ENCODE measurements at regions not wholly inside any gene's neighbourhood (a gene's known extent, or its start where the extent isn't known, plus 50 kb on each side); places are given as distances from the start of the nearest gene placed in this dataset.

DNA sequence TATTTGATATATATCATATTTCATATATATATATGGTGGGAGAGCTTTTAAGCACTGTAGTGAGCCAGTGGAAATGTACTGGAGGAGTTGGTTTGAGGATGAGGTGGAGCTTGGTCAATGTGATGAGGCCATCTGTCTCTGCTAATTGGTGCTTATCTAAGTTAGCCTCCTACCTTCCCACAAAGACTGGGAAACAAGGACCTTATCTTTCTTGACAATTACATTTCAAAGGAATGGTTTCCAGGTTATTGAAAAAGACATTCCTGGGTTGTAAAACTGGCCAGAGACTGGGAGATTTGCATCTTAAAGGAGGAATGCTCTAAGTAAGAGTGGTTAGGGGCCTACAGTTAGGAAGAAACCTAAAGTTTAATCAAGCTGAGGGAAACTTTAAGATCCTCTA lies 212.8 kb upstream of the SYT1 start:
- H3K4me3 Mint-ChIP-seq, result no peak overlapping the region
- H3K27ac Mint-ChIP-seq, result no peak overlapping the region
- peaks cover 11% of the 10 kb centered on the region for H3K9me3 Mint-ChIP-seq (ENCODE audit: insufficient read depth)
- H3K4me1 Mint-ChIP-seq (ENCODE audit: low read depth), result no peaks in the 10 kb centered on the region
- no peak for DNase-seq
- ChIA-PET POLR2A (no interaction called here), CTCF (no interaction called here)
- ATAC-seq, result no peak
- no peaks in the 10 kb centered on the region for H3K27me3 Mint-ChIP-seq (ENCODE audit: low read depth)
- no peaks in the 10 kb centered on the region for H3K36me3 Mint-ChIP-seq (ENCODE audit: low read depth)

DNA sequence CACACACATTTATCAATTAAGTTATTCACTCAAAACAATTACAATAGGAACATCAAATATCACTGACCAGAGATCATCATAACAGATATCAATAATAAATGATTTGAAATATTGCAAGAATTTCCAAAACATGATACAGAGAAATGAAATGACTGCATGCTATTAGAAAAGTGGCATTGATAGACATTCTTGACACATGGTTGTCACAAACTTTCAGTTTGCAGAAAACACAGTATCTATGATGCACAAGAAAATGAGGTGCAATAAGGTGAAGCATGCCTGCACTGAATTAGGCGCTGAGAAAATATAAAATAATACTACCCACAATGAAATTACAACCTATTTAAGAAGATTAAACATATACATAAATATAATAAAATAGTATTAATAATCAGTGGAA lies 198.0 kb upstream of the SYT1 start:
- no peaks in the 10 kb centered on the region for H3K27me3 Mint-ChIP-seq (ENCODE audit: low read depth)
- ChIA-PET CTCF (no interaction called here), POLR2A (no interaction called here)
- no peak for ATAC-seq
- no peaks in the 10 kb centered on the region for H3K36me3 Mint-ChIP-seq (ENCODE audit: low read depth)
- no peak overlapping the region for H3K27ac Mint-ChIP-seq
- H3K4me1 Mint-ChIP-seq (ENCODE audit: low read depth), result no peaks in the 10 kb centered on the region
- no peak overlapping the region for H3K4me3 Mint-ChIP-seq
- DNase-seq, result no peak
- H3K9me3 Mint-ChIP-seq (ENCODE audit: insufficient read depth), result no peaks in the 10 kb centered on the region

DNA sequence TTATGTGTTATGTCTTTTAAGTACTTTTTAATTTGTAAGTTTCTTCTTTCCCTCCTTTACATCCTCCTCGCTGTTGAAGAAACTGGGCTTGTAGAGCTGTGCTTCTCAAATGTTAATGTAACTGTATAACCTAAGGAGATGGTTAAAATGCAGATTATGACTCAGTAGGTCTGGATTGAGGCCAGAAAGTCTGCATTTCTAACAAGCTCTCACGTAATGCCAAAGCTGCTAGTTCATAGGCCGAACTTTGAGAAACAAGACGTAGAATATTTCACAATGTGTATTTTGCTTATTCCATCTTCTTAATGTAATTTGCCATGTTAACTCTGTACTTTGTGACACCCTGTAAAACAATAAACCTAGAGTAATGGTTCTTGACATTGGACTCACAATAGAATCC lies 193.3 kb upstream of the SYT1 start:
- POLR2A ChIA-PET, result no interaction called here
- Mint-ChIP-seq H3K27ac (no peak overlapping the region), H3K36me3 (ENCODE audit: low read depth) (no peaks in the 10 kb centered on the region)

DNA sequence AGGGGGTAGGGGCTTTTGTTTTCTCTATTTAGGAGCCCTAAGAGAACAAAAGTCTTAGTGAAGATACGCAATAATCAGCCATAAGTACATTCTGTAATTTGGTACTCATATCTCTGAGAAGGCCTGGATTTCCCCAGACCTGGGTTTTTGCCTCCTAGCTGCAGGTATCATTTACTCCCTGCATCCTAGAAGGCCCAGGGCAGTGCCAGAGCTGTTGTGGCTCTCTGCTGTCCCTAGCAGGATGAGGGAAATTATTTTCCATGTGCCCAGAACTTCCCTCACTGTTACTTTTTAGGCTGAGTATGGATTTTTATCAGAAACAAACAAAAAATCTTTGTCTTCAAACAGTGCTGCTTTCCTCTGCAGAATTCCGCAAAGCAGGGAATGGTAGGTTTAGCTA lies 192.5 kb upstream of the SYT1 start:
- ATAC-seq, result no peak
- H3K4me1 Mint-ChIP-seq (ENCODE audit: low read depth), result no peaks in the 10 kb centered on the region
- H3K27ac Mint-ChIP-seq, result no peak overlapping the region
- ChIA-PET POLR2A (no interaction called here), CTCF (no interaction called here)
- no peak overlapping the region for H3K4me3 Mint-ChIP-seq
- no peaks in the 10 kb centered on the region for H3K36me3 Mint-ChIP-seq (ENCODE audit: low read depth)
- H3K9me3 Mint-ChIP-seq (ENCODE audit: insufficient read depth), result no peaks in the 10 kb centered on the region
- H3K27me3 Mint-ChIP-seq (ENCODE audit: low read depth), result no peaks in the 10 kb centered on the region
- DNase-seq, result no peak

More for the DNA sequence above, 193.3 kb upstream of the SYT1 start:
- Mint-ChIP-seq H3K4me3 (no peak overlapping the region), H3K27me3 (ENCODE audit: low read depth) (no peaks in the 10 kb centered on the region), H3K4me1 (ENCODE audit: low read depth) (no peaks in the 10 kb centered on the region), H3K9me3 (ENCODE audit: insufficient read depth) (no peaks in the 10 kb centered on the region)
- DNase-seq, result no peak
- no peak for ATAC-seq
- CTCF ChIA-PET, result no interaction called here

DNA sequence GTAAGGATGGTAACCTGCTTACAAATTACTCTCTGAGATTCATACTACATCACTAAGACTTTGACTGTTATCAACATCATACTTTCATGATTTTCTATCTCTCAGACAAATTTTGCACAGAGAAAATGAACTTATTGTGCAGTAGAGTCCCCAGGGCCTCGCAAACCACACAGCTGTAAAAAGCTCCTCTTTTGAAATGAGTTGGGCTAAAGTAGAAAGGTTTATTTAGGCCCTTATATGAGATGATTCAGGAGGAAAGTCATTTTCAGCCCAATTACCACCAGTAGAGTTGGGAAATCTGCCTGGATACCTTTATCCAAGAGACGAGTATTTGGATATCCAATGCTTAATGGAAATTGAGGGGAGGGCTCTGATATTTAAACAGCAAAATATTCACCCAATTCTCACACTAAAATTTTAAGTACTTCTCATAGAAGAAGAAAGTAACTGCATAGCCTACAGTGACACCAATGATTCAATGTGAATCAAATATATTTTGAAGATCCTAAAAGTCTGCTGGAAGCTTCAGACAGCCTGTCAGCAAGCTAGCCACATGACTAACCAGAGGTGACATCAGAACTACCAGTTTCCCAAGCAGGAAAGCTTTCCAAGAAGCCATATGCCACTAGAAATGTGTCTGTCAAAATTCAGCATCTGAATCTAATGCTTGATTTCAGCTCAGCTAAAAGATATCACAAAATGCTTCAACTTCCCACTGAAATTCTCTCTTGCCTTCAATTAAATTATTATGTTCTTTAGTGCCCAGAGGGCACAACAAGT lies 190.1 kb upstream of the SYT1 start:
- DNase-seq (no peak), ATAC-seq (no peak)
- ChIA-PET CTCF (no interaction called here), POLR2A (interaction anchor here (0.7 kb wide), 1 partner anchor 1287 kb away, joined by 3 read pairs; no protein-coding TSS in a partner anchor)
- Mint-ChIP-seq H3K27ac (no peak overlapping the region), H3K4me3 (no peak overlapping the region), H3K9me3 (ENCODE audit: insufficient read depth) (no peaks in the 10 kb centered on the region), H3K36me3 (ENCODE audit: low read depth) (no peaks in the 10 kb centered on the region), H3K4me1 (ENCODE audit: low read depth) (no peaks in the 10 kb centered on the region), H3K27me3 (ENCODE audit: low read depth) (no peaks in the 10 kb centered on the region)

DNA sequence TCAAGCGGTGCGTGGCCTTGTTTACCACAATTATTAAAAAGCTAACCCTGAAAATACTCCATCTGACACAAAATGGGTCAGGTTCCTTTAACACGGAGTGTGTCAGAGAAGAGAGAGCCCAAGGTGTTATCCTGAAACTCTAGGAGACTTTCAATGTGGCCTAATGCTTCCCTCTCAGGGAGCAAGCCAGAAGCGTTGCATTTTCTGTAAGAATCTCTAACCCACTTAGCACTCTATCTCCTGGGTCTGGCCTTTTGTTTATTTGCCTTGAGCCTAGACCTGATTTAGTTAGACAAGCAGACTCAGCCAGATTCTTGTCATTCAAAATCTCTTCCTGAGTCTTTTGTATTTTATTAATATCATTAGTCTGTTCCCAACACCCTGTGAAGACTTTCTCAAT lies 184.0 kb upstream of the SYT1 start:
- H3K36me3 Mint-ChIP-seq (ENCODE audit: low read depth), result no peaks in the 10 kb centered on the region
- no peaks in the 10 kb centered on the region for H3K9me3 Mint-ChIP-seq (ENCODE audit: insufficient read depth)
- no peak for DNase-seq
- H3K27me3 Mint-ChIP-seq (ENCODE audit: low read depth), result no peaks in the 10 kb centered on the region
- H3K4me3 Mint-ChIP-seq, result no peak overlapping the region
- POLR2A ChIA-PET, result no interaction called here
- CTCF ChIA-PET, result no interaction called here
- H3K27ac Mint-ChIP-seq, result no peak overlapping the region
- no peak for ATAC-seq
- H3K4me1 Mint-ChIP-seq (ENCODE audit: low read depth), result no peaks in the 10 kb centered on the region

DNA sequence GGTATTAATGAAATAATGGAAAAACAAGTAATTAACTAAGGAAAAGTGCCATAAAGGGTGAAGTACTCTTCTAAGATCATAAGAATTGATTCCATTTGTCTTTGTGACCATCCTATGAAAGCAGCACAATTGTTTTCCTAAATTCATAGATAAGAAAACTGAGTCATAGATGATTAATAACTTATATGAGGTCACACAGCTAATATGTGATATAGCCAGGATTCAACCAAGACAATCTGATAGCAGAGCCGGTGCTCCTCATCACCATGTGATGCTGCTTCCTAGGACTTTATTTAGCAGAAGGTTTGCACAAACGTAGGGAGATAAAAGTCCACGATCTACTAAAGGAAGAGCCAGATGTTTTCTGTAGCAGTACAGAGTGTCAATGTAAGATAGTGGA lies 181.5 kb upstream of the SYT1 start:
- POLR2A ChIA-PET, result no interaction called here

DNA sequence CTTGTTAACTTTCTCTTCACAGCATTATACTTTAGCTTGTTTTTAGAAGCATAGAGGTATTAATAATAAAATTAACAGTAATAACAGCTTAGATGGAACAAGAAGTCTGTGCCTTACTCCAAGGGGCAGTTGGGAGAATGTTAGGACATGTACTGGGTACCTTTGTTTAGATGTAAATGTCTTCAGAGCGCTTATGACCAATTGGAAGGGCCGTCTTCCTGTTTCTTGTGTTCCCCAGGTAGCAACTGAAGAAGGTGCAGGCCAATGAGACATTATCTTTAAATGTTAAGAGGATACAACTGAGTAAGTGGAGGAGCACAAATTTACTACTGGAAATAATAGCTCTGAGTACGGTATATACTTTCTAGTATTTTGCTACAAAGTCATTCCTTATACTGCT lies 180.9 kb upstream of the SYT1 start:
- Mint-ChIP-seq H3K36me3 (ENCODE audit: low read depth) (no peaks in the 10 kb centered on the region), H3K9me3 (ENCODE audit: insufficient read depth) (no peaks in the 10 kb centered on the region), H3K27me3 (ENCODE audit: low read depth) (no peaks in the 10 kb centered on the region), H3K4me1 (ENCODE audit: low read depth) (no peaks in the 10 kb centered on the region), H3K27ac (no peak overlapping the region), H3K4me3 (no peak overlapping the region)
- POLR2A ChIA-PET, result no interaction called here
- DNase-seq, result no peak
- ATAC-seq, result no peak
- CTCF ChIA-PET, result no interaction called here

More for the DNA sequence above, 181.5 kb upstream of the SYT1 start:
- Mint-ChIP-seq H3K27me3 (ENCODE audit: low read depth) (no peaks in the 10 kb centered on the region), H3K9me3 (ENCODE audit: insufficient read depth) (no peaks in the 10 kb centered on the region), H3K4me1 (ENCODE audit: low read depth) (no peaks in the 10 kb centered on the region), H3K4me3 (no peak overlapping the region), H3K27ac (no peak overlapping the region), H3K36me3 (ENCODE audit: low read depth) (no peaks in the 10 kb centered on the region)
- CTCF ChIA-PET, result no interaction called here
- ATAC-seq (no peak), DNase-seq (no peak)

DNA sequence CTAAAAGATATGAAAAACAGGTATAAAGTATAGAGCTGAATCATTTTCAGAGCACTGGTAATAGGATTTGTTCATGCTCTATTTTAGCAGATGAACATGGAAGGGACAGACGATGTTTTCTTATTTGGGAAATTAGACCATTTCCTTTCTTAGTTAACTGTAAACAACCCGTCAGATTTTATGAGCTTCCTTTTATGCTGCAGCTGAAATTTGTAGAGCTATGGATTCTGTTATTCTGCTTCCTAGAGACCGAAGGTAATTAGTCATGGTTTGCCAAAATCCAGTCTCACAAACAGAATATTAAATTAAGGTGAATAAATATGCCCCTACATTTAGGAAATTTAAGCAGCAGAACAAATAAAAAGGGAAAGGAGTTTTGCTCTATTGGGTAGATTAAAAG lies 180.2 kb upstream of the SYT1 start:
- Mint-ChIP-seq H3K4me1 (ENCODE audit: low read depth) (no peaks in the 10 kb centered on the region), H3K4me3 (no peak overlapping the region), H3K9me3 (ENCODE audit: insufficient read depth) (no peaks in the 10 kb centered on the region), H3K27ac (no peak overlapping the region), H3K27me3 (ENCODE audit: low read depth) (no peaks in the 10 kb centered on the region), H3K36me3 (ENCODE audit: low read depth) (no peaks in the 10 kb centered on the region)
- CTCF ChIA-PET, result no interaction called here
- POLR2A ChIA-PET, result no interaction called here
- DNase-seq (no peak), ATAC-seq (no peak)

DNA sequence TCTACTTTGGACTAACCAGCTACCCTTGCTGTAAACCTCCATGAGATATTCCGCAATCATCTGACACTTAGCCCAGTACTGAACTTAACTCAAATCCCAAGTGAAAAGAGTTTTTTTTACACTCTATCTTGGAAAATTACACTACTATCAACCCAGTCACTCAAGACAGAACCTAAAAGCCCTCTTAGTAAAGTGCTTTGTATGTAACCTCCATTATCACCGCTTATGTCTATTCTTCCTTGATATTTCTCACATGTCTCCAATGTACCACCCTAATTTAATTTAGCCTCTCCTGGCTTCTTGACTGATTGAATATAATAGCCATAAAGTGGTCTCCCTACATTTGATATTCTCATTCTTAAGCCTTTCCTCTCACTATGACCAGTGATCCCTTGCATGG lies 168.8 kb upstream of the SYT1 start:
- Mint-ChIP-seq H3K4me3 (no peak overlapping the region), H3K4me1 (ENCODE audit: low read depth) (no peaks in the 10 kb centered on the region), H3K9me3 (ENCODE audit: insufficient read depth) (no peaks in the 10 kb centered on the region), H3K36me3 (ENCODE audit: low read depth) (no peaks in the 10 kb centered on the region), H3K27me3 (ENCODE audit: low read depth) (no peaks in the 10 kb centered on the region), H3K27ac (no peak overlapping the region)
- POLR2A ChIA-PET, result no interaction called here
- ATAC-seq, result no peak
- CTCF ChIA-PET, result no interaction called here
- DNase-seq, result no peak

DNA sequence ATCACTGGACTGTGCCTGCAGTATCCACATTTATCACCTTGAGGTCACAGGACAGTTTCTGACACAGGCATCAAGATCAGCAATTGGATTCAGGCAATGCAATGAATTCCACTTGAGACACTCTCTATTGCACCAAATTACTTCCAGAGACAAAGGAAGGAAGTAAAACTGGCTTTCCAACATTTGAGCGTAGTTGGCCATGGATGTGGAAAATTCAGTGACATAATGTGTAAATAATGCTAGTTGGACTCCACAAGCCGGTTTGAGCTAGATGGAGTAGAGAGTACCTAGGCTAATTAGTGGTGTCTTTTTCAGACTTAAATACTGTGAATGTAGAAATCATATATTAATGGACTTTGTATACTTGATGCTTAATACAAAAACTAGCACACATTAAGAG lies 168.3 kb upstream of the SYT1 start:
- ATAC-seq (no peak), DNase-seq (no peak)
- H3K27me3 Mint-ChIP-seq (ENCODE audit: low read depth), result no peaks in the 10 kb centered on the region
- H3K27ac Mint-ChIP-seq, result no peak overlapping the region
- ChIA-PET CTCF (no interaction called here), POLR2A (no interaction called here)
- no peaks in the 10 kb centered on the region for H3K9me3 Mint-ChIP-seq (ENCODE audit: insufficient read depth)
- no peaks in the 10 kb centered on the region for H3K36me3 Mint-ChIP-seq (ENCODE audit: low read depth)
- H3K4me3 Mint-ChIP-seq, result no peak overlapping the region
- no peaks in the 10 kb centered on the region for H3K4me1 Mint-ChIP-seq (ENCODE audit: low read depth)

DNA sequence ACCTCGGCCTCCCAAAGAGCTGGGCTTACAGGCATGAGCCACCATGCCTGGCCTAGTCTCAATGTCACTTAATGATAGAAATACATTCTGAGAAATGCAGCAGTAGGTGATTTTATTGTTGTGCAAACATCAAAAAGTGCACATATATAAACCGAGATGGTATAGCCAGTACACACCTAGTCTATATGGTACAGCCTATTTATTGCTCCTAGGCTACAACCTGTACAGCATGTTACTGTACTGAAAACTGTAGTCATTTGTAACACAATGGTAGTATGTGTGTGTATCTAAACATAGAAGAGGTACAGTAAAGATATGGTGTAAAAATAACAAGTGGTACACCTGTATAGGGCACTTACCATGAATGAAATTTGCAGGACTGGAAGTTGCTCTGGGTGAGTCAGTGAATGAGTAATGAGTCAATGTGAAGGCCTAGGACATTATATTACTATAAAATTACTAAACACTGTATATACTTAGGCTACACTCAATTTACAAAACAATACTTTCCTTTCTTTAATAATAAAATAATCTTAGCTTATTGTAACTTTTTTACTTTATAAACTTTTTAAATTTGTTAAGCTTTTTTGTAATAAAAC lies 166.7 kb upstream of the SYT1 start:
- Mint-ChIP-seq H3K27ac (no peak overlapping the region), H3K27me3 (ENCODE audit: low read depth) (no peaks in the 10 kb centered on the region), H3K4me1 (ENCODE audit: low read depth) (no peaks in the 10 kb centered on the region), H3K4me3 (no peak overlapping the region), H3K36me3 (ENCODE audit: low read depth) (no peaks in the 10 kb centered on the region), H3K9me3 (ENCODE audit: insufficient read depth) (no peaks in the 10 kb centered on the region)
- ATAC-seq (no peak), DNase-seq (no peak)
- ChIA-PET CTCF (no interaction called here), POLR2A (no interaction called here)

DNA sequence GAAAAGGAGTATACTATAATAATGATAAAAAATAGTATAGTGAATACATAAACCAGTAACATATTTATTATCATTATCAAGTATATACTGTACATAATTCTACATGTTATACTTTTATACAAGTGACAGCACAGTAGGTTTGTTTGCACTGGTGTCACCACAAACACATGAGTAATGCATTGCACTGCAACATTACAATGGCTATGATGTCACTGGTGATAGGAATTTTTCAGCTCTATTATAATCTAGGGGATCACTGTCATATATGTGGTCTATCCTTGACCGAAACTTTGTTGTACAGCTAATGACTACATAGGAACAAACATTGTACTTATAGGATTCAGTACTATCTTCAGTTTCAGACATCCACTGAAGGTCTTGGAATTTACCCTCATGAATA lies 165.8 kb upstream of the SYT1 start:
- Mint-ChIP-seq H3K4me3 (no peak overlapping the region), H3K4me1 (ENCODE audit: low read depth) (no peaks in the 10 kb centered on the region), H3K27me3 (ENCODE audit: low read depth) (no peaks in the 10 kb centered on the region), H3K9me3 (ENCODE audit: insufficient read depth) (no peaks in the 10 kb centered on the region), H3K27ac (no peak overlapping the region), H3K36me3 (ENCODE audit: low read depth) (no peaks in the 10 kb centered on the region)
- DNase-seq (no peak), ATAC-seq (no peak)
- ChIA-PET CTCF (no interaction called here), POLR2A (no interaction called here)

Data from activated CD8-positive, alpha-beta T cell treated with anti-CD3 and anti-CD28 coated beads, Interleukin-2, amount 10 ng/mL, durations not matched to agents 7 days and 5 days (primary cell).